ENCODE measurements at regions not wholly inside any gene's neighbourhood (a gene's known extent, or its start where the extent isn't known, plus 50 kb on each side); places are given as distances from the start of the nearest gene placed in this dataset.

DNA sequence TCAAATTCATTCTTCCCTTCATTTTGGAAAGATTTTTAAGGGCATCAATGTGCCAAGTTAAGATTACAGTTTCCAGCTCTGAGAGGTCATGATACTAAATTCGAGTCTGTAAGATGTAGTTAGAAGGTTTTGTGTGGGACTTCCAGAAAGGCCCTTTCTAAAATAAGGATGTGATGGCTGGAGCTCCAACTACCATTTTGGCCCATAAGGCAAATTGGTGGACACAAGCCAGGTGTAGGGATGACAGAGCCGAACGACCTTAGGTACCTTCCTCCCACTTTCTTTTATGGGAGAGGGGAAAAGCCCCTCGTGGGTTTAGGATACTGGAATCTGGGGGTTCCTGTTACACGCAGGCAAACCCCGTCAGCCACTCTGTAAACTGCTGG is 54.3 kb upstream of the PTPDC1 start:
- TF ChIP-seq, protein P1, sequence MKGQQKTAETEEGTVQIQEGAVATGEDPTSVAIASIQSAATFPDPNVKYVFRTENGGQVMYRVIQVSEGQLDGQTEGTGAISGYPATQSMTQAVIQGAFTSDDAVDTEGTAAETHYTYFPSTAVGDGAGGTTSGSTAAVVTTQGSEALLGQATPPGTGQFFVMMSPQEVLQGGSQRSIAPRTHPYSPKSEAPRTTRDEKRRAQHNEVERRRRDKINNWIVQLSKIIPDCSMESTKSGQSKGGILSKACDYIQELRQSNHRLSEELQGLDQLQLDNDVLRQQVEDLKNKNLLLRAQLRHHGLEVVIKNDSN (IDR thresholded peaks at IDR 0.05): no peak
- no peak for TF ChIP-seq YY1 (IDR thresholded peaks at IDR 0.05; ENCODE audit: low read depth)
- no peak for TF ChIP-seq CREB1 (IDR thresholded peaks at IDR 0.05; ENCODE audit: low read depth)
- no peak for TF ChIP-seq RAD21 (IDR thresholded peaks at IDR 0.05; ENCODE audit: low read depth)
- TF ChIP-seq TEAD4 (IDR thresholded peaks at IDR 0.05): no peak

DNA sequence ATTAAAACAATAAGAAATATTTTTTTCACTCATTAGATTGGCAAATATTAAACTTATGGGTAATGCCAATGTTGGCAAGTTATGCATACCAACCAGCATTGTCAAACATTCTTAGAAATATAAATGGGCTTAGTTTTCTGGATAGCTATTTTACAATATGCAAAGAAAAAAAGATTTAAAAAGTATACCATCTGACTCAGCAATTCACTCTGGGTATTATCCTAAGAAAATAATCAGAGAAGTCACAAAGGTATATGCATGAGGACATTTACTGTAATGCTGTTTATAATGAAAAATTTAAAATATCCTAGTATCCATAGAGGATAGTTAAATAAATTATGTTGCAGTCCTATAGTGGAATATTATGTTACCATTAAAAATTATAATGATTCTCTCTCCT is 57.4 kb upstream of the PTPDC1 start:
- TF ChIP-seq EP300 (IDR thresholded peaks at IDR 0.05; ENCODE audit: borderline replicate concordance): no peak
- TF ChIP-seq CEBPB (IDR thresholded peaks at IDR 0.05): no peak
- no peak for TF ChIP-seq FOXM1 (IDR thresholded peaks at IDR 0.05; ENCODE audit: borderline replicate concordance, low read depth)
- TF ChIP-seq, protein P2, sequence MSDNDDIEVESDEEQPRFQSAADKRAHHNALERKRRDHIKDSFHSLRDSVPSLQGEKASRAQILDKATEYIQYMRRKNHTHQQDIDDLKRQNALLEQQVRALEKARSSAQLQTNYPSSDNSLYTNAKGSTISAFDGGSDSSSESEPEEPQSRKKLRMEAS (IDR thresholded peaks at IDR 0.05): no peak

DNA sequence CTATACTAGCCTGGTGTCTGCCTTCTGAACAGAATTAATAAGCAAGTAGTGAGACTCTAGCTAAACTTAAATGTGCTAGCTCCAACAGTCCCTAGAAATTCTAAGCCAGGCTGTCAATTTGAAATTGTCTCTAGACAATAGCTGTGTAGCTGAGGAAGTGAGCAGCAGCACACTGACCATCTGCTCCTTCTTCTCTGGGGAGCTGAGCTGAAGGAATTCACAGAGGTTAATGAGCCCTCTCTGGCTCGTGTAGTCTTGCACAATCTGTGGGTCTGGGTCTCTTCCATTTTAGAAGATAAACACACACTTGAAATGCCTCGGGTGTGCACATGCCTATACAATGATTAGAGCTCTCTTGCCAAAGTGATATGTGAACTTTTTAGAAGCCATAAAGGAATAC is 63.5 kb upstream of the BARX1 start:
- TF ChIP-seq EGR1 (IDR thresholded peaks at IDR 0.05) (no peak), RAD21 (IDR thresholded peaks at IDR 0.05; ENCODE audit: low read depth) (no peak), TCF12 (IDR thresholded peaks at IDR 0.05; ENCODE audit: low read depth) (no peak)

DNA sequence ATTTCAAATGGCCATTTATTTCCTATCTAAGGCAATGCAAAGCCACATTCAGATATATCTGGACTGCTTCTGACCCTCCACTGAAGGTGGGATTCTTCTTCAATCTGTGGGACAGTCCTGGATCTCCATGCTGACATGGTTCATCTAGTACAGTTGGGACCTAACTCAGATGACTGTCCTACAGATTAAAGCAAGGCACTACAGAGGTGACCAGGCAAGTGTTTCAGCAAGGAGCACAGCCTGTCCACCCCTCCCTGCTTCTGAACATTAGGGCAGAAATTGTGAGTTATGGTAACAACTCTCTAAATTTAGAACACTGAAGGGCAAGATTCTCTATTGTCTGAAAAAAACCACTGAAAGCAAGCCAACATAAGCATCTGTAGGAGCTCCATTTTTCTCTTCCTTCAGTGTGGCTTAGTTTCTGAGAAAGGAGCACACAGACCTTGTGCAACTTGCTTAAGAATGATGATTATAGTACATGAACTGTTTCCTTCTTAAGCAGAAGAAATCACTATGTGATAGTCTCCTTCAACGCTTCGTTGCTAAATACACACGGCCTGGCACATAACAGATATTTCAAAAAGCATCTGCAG is 62.9 kb upstream of the BARX1 start:
- TF ChIP-seq ZBTB7A (IDR thresholded peaks at IDR 0.05; ENCODE audit: low read depth): no peak
- no peak for TF ChIP-seq EP300 (IDR thresholded peaks at IDR 0.05; ENCODE audit: borderline replicate concordance)
- TF ChIP-seq RAD21 (IDR thresholded peaks at IDR 0.05; ENCODE audit: low read depth): no peak
- no peak for TF ChIP-seq FOXM1 (IDR thresholded peaks at IDR 0.05; ENCODE audit: borderline replicate concordance, low read depth)
- TF ChIP-seq CEBPB (IDR thresholded peaks at IDR 0.05): no peak
- no peak for TF ChIP-seq TEAD4 (IDR thresholded peaks at IDR 0.05)
- no peak for TF ChIP-seq CREB1 (IDR thresholded peaks at IDR 0.05; ENCODE audit: low read depth)
- TF ChIP-seq EGR1 (IDR thresholded peaks at IDR 0.05): no peak
- TF ChIP-seq, protein P3, sequence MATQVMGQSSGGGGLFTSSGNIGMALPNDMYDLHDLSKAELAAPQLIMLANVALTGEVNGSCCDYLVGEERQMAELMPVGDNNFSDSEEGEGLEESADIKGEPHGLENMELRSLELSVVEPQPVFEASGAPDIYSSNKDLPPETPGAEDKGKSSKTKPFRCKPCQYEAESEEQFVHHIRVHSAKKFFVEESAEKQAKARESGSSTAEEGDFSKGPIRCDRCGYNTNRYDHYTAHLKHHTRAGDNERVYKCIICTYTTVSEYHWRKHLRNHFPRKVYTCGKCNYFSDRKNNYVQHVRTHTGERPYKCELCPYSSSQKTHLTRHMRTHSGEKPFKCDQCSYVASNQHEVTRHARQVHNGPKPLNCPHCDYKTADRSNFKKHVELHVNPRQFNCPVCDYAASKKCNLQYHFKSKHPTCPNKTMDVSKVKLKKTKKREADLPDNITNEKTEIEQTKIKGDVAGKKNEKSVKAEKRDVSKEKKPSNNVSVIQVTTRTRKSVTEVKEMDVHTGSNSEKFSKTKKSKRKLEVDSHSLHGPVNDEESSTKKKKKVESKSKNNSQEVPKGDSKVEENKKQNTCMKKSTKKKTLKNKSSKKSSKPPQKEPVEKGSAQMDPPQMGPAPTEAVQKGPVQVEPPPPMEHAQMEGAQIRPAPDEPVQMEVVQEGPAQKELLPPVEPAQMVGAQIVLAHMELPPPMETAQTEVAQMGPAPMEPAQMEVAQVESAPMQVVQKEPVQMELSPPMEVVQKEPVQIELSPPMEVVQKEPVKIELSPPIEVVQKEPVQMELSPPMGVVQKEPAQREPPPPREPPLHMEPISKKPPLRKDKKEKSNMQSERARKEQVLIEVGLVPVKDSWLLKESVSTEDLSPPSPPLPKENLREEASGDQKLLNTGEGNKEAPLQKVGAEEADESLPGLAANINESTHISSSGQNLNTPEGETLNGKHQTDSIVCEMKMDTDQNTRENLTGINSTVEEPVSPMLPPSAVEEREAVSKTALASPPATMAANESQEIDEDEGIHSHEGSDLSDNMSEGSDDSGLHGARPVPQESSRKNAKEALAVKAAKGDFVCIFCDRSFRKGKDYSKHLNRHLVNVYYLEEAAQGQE (IDR thresholded peaks at IDR 0.05; ENCODE audit: low read depth): no peak
- no peak for TF ChIP-seq YY1 (IDR thresholded peaks at IDR 0.05; ENCODE audit: low read depth)
- no peak for TF ChIP-seq NFIC (IDR thresholded peaks at IDR 0.05)
- TF ChIP-seq, protein P2 (IDR thresholded peaks at IDR 0.05): no peak
- TF ChIP-seq, protein P1 (IDR thresholded peaks at IDR 0.05): no peak
- no peak for TF ChIP-seq TCF12 (IDR thresholded peaks at IDR 0.05; ENCODE audit: low read depth)

DNA sequence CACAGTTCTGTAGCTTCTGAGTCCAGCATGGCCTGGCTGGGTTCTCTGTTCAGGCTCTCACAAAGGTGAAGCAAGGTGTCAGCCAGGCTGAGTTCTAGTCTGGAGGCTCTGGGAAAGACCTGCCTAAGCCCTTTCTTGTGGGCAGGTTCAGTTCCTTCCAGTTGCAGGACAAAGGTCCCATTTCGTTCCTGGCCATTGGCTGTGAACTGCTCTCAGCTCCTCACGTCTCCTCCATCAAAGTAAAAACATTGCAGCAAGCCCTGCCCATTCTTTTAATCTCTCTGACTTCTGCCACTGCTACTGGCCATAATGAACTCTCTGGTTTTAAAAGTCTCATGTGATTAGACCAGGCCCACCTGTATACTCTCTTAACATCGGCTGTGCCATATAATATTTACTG is 61.6 kb upstream of the BARX1 start:
- TF ChIP-seq, protein P2 (IDR thresholded peaks at IDR 0.05): no peak
- TF ChIP-seq CEBPB (IDR thresholded peaks at IDR 0.05) (no peak), YY1 (IDR thresholded peaks at IDR 0.05; ENCODE audit: low read depth) (no peak), FOXM1 (IDR thresholded peaks at IDR 0.05; ENCODE audit: borderline replicate concordance, low read depth) (no peak), RAD21 (IDR thresholded peaks at IDR 0.05; ENCODE audit: low read depth) (no peak), ZBTB7A (IDR thresholded peaks at IDR 0.05; ENCODE audit: low read depth) (no peak), NFIC (IDR thresholded peaks at IDR 0.05) (no peak), EGR1 (IDR thresholded peaks at IDR 0.05) (no peak), TEAD4 (IDR thresholded peaks at IDR 0.05) (no peak), EP300 (IDR thresholded peaks at IDR 0.05; ENCODE audit: borderline replicate concordance) (no peak), TAF1 (IDR thresholded peaks at IDR 0.05; ENCODE audit: low read depth) (no peak), CREB1 (IDR thresholded peaks at IDR 0.05; ENCODE audit: low read depth) (no peak), TCF12 (IDR thresholded peaks at IDR 0.05; ENCODE audit: low read depth) (no peak)
- TF ChIP-seq, protein P3 (IDR thresholded peaks at IDR 0.05; ENCODE audit: low read depth): no peak
- TF ChIP-seq, protein P1 (IDR thresholded peaks at IDR 0.05): no peak

DNA sequence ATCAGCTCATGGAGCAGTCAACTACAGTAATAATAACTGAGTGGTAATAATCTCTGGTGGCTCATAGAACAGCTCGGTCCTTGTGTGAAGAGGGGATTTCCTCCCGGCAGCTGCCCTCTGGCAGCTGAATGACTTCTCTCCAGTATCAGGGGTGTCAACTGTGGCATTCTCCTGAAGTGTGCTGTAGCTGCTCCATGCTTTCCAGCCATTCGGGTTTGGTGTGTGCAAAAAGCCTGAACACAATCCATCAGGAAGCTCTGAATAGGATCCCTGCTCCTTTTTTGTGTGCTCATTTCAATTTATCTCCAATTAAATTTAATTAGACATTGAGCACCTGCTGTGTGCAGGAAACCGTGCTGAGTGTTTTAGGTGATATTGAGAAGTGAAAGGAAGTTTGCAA is 59.8 kb upstream of the BARX1 start:
- TF ChIP-seq TAF1 (IDR thresholded peaks at IDR 0.05; ENCODE audit: low read depth) (no peak), TCF12 (IDR thresholded peaks at IDR 0.05; ENCODE audit: low read depth) (no peak), EGR1 (IDR thresholded peaks at IDR 0.05) (no peak), CREB1 (IDR thresholded peaks at IDR 0.05; ENCODE audit: low read depth) (no peak), EP300 (IDR thresholded peaks at IDR 0.05; ENCODE audit: borderline replicate concordance) (no peak), RAD21 (IDR thresholded peaks at IDR 0.05; ENCODE audit: low read depth) (no peak), CEBPB (IDR thresholded peaks at IDR 0.05) (no peak), TEAD4 (IDR thresholded peaks at IDR 0.05) (no peak), ZBTB7A (IDR thresholded peaks at IDR 0.05; ENCODE audit: low read depth) (no peak), FOXM1 (IDR thresholded peaks at IDR 0.05; ENCODE audit: borderline replicate concordance, low read depth) (no peak), YY1 (IDR thresholded peaks at IDR 0.05; ENCODE audit: low read depth) (no peak)
- TF ChIP-seq, protein P2 (IDR thresholded peaks at IDR 0.05): no peak
- TF ChIP-seq, protein P3 (IDR thresholded peaks at IDR 0.05; ENCODE audit: low read depth): no peak
